ENCODE measurements at regions not wholly inside any gene's neighbourhood (a gene's known extent, or its start where the extent isn't known, plus 50 kb on each side); places are given as distances from the start of the nearest gene placed in this dataset.
A peak's percentile ranks its signal among the peaks of the same experiment; 100 is the strongest.

- DNase-seq (ENCODE audit: low read depth) = no peak
- no peak overlapping the region for H3K4me3 ChIP-seq (ENCODE audit: control insufficient read depth, low read depth, low read length)
- TF ChIP-seq CTCF (conservative IDR thresholded peaks at IDR 0.05; ENCODE audit: control insufficient read depth, insufficient read depth, low read depth, low read length) = no peak
Measured at GRCh38 chr6:66355471-66355870, 648.4 kb upstream of the EYS start.

- peak; percentile 2 for DNase-seq (ENCODE audit: low read depth)
- no peak overlapping the region for H3K4me3 ChIP-seq (ENCODE audit: control insufficient read depth, low read depth, low read length)
- no peak for TF ChIP-seq CTCF (conservative IDR thresholded peaks at IDR 0.05; ENCODE audit: control insufficient read depth, insufficient read depth, low read depth, low read length)
Measured at GRCh38 chr6:66344796-66345195, 637.8 kb upstream of the EYS start.

- DNase-seq (ENCODE audit: low read depth) = no peak
- TF ChIP-seq CTCF (conservative IDR thresholded peaks at IDR 0.05; ENCODE audit: control insufficient read depth, insufficient read depth, low read depth, low read length) = no peak
Measured at GRCh38 chr6:66340736-66341135, 633.7 kb upstream of the EYS start.

GRCh38 chr6:66336176-66336575 is 629.1 kb upstream of the EYS start:
- no peak for TF ChIP-seq CTCF (conservative IDR thresholded peaks at IDR 0.05; ENCODE audit: control insufficient read depth, insufficient read depth, low read depth, low read length)
- H3K4me3 ChIP-seq (ENCODE audit: control insufficient read depth, low read depth, low read length) = no peak overlapping the region
- no peak for DNase-seq (ENCODE audit: low read depth)

More at GRCh38 chr6:66340736-66341135, 633.7 kb upstream of the EYS start:
- no peak overlapping the region for H3K4me3 ChIP-seq (ENCODE audit: control insufficient read depth, low read depth, low read length)

GRCh38 chr6:66328200-66328599 is 621.2 kb upstream of the EYS start:
- TF ChIP-seq CTCF (conservative IDR thresholded peaks at IDR 0.05; ENCODE audit: control insufficient read depth, insufficient read depth, low read depth, low read length) = no peak

GRCh38 chr6:66326228-66326627 is 619.2 kb upstream of the EYS start:
- DNase-seq (ENCODE audit: low read depth) = no peak
- TF ChIP-seq CTCF (conservative IDR thresholded peaks at IDR 0.05; ENCODE audit: control insufficient read depth, insufficient read depth, low read depth, low read length) = no peak
- H3K4me3 ChIP-seq (ENCODE audit: control insufficient read depth, low read depth, low read length) = no peak overlapping the region

More at GRCh38 chr6:66328200-66328599, 621.2 kb upstream of the EYS start:
- peak; percentile 22 for DNase-seq (ENCODE audit: low read depth)
- no peak overlapping the region for H3K4me3 ChIP-seq (ENCODE audit: control insufficient read depth, low read depth, low read length)

- TF ChIP-seq CTCF (conservative IDR thresholded peaks at IDR 0.05; ENCODE audit: control insufficient read depth, insufficient read depth, low read depth, low read length) = no peak
- no peak for DNase-seq (ENCODE audit: low read depth)
- H3K4me3 ChIP-seq (ENCODE audit: control insufficient read depth, low read depth, low read length) = no peak overlapping the region
Measured at GRCh38 chr6:66321017-66321416, 614.0 kb upstream of the EYS start.
